ENCODE measurements at regions not wholly inside any gene's neighbourhood (a gene's known extent, or its start where the extent isn't known, plus 50 kb on each side); places are given as distances from the start of the nearest gene placed in this dataset.

DNA sequence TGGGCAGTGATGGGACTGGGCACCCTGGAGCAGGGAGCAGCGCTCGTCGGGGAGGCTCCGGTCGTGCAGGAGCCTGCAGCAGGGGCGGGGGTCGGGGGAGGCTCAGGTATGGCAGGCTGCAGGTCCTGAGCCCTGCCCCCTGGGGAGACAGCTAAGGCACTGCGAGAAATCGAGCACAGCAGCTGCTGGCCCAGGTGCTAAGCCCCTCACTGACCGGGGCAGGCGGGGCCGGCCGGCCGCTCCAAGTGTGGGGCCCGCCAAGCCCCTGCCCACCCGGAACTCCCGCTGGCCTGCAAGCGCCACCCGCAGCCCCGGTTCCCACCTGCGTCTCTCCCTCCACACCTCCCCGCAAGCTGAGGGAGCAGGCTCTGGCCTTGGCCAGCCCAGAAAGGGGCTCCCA lies 326.8 kb upstream of the TMTC1 start:
- TF ChIP-seq POLR2AphosphoS5 (IDR thresholded peaks at IDR 0.05; ENCODE audit: low read depth, low read length): no peak
- no peak for TF ChIP-seq POLR2A (IDR thresholded peaks at IDR 0.05; ENCODE audit: low read depth, low read length)
- TF ChIP-seq TAF1 (IDR thresholded peaks at IDR 0.05; ENCODE audit: low read depth, low read length): no peak
- no peak for TF ChIP-seq SPI1 (IDR thresholded peaks at IDR 0.05; ENCODE audit: low read depth, low read length)
- TF ChIP-seq POU2F2 (IDR thresholded peaks at IDR 0.05; ENCODE audit: low read depth, low read length): no peak
- TF ChIP-seq PAX5 (IDR thresholded peaks at IDR 0.05; ENCODE audit: insufficient read depth, low read length, severe bottlenecking): no peak

Data from GM12891 (cell line).